Progenitor cell of endocrine pancreas (in vitro differentiated cells): ENCODE measurements at regions not wholly inside any gene's neighbourhood (a gene's known extent, or its start where the extent isn't known, plus 50 kb on each side); places are given as distances from the start of the nearest gene placed in this dataset.

Experiments
- DNase-seq: peaks from one replicate; pipeline ENCODE4 v3.0.0; 2021; ENCODE audit warnings: low spot score; ENCODE audit not compliant: unreplicated experiment
- H3K27ac Mint-ChIP-seq: 2 replicates; pipeline ENCODE4 v1.8.0; 2021; ENCODE audit warnings: mild to moderate bottlenecking, moderate library complexity, mixed read lengths
- H3K27me3 Mint-ChIP-seq: 2 replicates; pipeline ENCODE4 v1.8.0; 2021; ENCODE audit warnings: mixed read lengths
- H3K36me3 Mint-ChIP-seq: 2 replicates; pipeline ENCODE4 v1.8.0; 2022; ENCODE audit warnings: mixed read lengths; ENCODE audit not compliant: insufficient read depth
- H3K4me1 Mint-ChIP-seq: 2 replicates; pipeline ENCODE4 v1.8.0; 2021; ENCODE audit warnings: low read depth, mixed read lengths
- H3K4me3 Mint-ChIP-seq: 2 replicates; pipeline ENCODE4 v1.8.0; 2021; ENCODE audit warnings: low read depth, mild to moderate bottlenecking, moderate library complexity, mixed read lengths
- H3K9me3 Mint-ChIP-seq: 2 replicates; pipeline ENCODE4 v1.8.0; 2021; ENCODE audit warnings: low read depth, mixed read lengths
- TF ChIP-seq, protein P1 (sequence below): fragments of 200-600 bp; sonication (generic); IDR thresholded peaks from one replicate; pipeline ENCODE4 v1.5.0; 2021; ENCODE audit warnings: antibody characterized with exemption, mild to moderate bottlenecking; ENCODE audit not compliant: unreplicated experiment

DNA sequence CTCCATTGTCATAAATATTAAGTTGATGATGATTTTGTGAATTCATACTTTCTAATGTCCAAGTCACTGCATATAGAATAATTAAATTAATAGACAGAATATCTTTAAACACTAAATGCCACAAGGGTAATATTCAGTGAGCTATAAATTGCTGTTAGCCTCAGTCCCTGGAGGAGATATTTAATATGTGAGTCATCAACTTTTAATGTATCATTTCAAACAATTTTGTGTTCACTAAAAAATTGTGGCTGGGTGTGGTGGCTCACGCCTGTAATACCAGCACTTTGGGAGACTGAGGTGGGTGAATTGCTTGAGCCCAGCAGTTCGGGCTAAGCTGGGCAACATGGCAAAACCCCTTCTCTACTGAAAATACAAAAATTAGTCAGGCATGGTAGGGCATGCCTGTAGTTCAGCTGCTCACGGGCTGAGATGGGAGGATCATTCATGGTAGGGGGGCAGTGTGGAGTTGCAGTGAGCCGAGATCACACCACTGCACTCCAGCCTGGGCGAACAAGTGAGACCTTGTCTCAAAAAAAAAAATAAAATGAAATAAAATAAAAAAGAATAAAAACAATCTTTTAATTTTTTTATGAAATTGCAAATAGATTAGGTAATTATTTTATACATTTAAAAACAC lies 717.3 kb upstream of the CHD1 start:
- DNase-seq, result no peak
- peaks cover 2% of the 10 kb centered on the region for H3K4me1 Mint-ChIP-seq
- peaks cover 8% of the 10 kb centered on the region for H3K36me3 Mint-ChIP-seq
- H3K27me3 Mint-ChIP-seq, result no peaks in the 10 kb centered on the region
- H3K27ac Mint-ChIP-seq, result no peak overlapping the region
- TF ChIP-seq, protein P1, sequence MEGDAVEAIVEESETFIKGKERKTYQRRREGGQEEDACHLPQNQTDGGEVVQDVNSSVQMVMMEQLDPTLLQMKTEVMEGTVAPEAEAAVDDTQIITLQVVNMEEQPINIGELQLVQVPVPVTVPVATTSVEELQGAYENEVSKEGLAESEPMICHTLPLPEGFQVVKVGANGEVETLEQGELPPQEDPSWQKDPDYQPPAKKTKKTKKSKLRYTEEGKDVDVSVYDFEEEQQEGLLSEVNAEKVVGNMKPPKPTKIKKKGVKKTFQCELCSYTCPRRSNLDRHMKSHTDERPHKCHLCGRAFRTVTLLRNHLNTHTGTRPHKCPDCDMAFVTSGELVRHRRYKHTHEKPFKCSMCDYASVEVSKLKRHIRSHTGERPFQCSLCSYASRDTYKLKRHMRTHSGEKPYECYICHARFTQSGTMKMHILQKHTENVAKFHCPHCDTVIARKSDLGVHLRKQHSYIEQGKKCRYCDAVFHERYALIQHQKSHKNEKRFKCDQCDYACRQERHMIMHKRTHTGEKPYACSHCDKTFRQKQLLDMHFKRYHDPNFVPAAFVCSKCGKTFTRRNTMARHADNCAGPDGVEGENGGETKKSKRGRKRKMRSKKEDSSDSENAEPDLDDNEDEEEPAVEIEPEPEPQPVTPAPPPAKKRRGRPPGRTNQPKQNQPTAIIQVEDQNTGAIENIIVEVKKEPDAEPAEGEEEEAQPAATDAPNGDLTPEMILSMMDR, result no peak
- H3K4me3 Mint-ChIP-seq, result no peak overlapping the region
- peaks cover 10% of the 10 kb centered on the region for H3K9me3 Mint-ChIP-seq

DNA sequence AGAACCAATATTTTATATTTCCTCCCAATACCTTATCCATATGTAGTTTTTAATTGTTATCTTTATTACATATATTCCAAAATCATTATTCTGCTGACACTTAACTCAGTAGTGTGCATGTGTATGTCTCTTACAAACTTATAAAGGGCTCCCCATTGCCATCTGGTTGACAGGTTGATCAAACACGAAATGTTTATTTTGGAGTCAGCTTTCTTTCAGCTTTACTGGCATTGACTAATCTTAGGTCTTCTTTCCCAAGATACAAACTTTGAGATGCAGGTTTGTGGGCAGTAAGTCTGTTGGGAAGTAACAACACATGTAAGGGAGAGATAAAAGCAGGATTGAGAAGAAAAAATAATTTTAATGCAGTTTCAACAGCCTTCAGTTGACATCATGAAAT lies 716.0 kb upstream of the CHD1 start:
- Mint-ChIP-seq H3K36me3 (peaks cover 8% of the 10 kb centered on the region), H3K27ac (no peak overlapping the region), H3K9me3 (peaks cover 10% of the 10 kb centered on the region), H3K4me3 (no peak overlapping the region), H3K4me1 (peaks cover 5% of the 10 kb centered on the region), H3K27me3 (no peaks in the 10 kb centered on the region)
- TF ChIP-seq, protein P1, result no peak
- DNase-seq, result no peak

DNA sequence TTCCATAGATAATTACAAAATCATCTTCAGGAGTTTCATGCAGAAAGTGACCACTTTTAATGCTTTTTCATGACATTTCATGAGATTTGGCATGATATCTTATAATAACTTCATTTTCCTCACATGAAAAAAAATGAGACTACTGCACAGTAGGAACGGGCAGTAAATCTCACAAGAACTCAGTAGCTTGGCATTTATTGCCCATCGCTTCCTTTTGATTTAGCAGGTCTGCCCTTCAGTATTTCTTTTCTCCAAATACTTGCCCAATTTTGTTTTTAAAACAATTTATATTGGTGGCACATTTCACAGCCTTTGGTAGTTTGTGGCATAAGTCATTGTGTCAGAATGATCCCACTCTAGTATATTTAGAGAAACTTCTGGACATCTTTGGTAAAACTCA lies 711.8 kb upstream of the CHD1 start:
- DNase-seq, result no peak
- TF ChIP-seq, protein P1, result no peak
- Mint-ChIP-seq H3K9me3 (peaks cover 10% of the 10 kb centered on the region), H3K36me3 (peaks cover 8% of the 10 kb centered on the region), H3K27ac (no peak overlapping the region), H3K4me3 (no peak overlapping the region), H3K27me3 (no peaks in the 10 kb centered on the region), H3K4me1 (peaks cover 18% of the 10 kb centered on the region)

DNA sequence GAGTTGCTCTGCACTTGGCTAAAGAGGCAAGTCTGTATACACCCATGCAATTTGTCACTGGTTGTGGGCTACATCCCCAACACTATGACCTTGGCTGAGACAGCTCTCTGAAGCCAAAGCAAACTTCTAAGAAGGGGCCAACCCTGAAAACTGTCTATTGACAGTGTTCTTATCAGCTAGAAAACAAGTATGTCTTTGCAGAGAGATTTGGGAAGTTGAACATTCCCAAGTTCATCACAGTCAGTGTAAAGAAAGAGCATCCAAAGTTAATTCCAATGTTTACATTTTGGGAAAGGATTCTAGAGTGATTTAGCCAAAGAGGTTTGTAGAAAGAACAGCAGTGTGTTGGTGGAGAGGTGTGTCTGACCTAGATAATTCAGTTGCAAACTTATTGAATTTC lies 711.1 kb upstream of the CHD1 start:
- H3K27ac Mint-ChIP-seq, result no peak overlapping the region
- no peak overlapping the region for H3K4me3 Mint-ChIP-seq
- TF ChIP-seq, protein P1, result no peak
- peaks cover 17% of the 10 kb centered on the region for H3K4me1 Mint-ChIP-seq
- no peaks in the 10 kb centered on the region for H3K27me3 Mint-ChIP-seq
- peaks cover 8% of the 10 kb centered on the region for H3K36me3 Mint-ChIP-seq
- DNase-seq, result no peak
- H3K9me3 Mint-ChIP-seq, result peaks cover 10% of the 10 kb centered on the region

DNA sequence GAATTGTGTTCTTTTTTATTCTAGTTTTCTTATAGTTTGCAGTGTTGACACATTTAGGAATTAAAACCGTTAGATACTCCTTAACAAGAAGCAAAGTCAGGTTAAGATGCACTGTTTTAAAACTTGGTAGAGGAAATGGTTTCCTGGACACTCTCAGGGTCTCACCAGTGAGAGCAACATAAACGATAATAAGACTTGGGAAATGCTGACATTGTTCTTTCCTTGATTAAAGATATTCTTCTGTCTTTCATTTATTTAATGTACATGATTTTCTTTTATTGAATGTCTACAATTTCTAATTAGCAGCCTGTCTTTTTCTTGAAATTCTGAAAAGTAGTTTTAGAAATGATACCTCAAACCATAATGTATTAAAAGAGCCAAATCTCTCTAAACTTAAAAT lies 707.9 kb upstream of the CHD1 start:
- no peak for DNase-seq

More for the DNA sequence above, 707.9 kb upstream of the CHD1 start:
- TF ChIP-seq, protein P1, result no peak
- Mint-ChIP-seq H3K27me3 (no peaks in the 10 kb centered on the region), H3K36me3 (peaks cover 2% of the 10 kb centered on the region), H3K4me3 (no peak overlapping the region), H3K4me1 (peaks cover 25% of the 10 kb centered on the region), H3K27ac (no peak overlapping the region), H3K9me3 (peaks cover 14% of the 10 kb centered on the region)
